ENCODE measurements at regions not wholly inside any gene's neighbourhood (a gene's known extent, or its start where the extent isn't known, plus 50 kb on each side); places are given as distances from the start of the nearest gene placed in this dataset.

DNA sequence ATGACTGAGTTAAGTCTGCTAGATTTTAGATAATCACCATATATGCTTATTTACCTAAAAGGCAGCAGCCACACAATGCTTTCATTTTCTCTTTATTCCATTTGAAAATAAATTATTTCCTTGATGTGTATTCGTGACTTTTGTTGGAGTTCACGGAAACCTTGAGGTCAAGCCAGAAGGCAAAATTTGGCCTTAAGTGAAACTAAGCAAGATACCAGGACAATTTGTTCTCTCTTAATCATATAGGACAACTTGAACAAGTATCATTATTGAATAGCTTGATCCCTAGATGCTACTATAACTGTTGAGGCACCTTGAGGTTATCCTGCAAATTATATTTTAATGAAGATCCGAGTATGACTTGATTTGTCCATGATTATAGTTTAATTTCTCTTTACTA lies 429.2 kb upstream of the DACH1 start:
- TF ChIP-seq EZH2 (IDR thresholded peaks at IDR 0.05; ENCODE audit: borderline replicate concordance, low read depth, low read length, poor library complexity, severe bottlenecking) (no peak), CTCF (conservative IDR thresholded peaks at IDR 0.05; ENCODE audit: low read depth, low read length) (no peak)
